H9 (cell line): ENCODE measurements at regions not wholly inside any gene's neighbourhood (a gene's known extent, or its start where the extent isn't known, plus 50 kb on each side); places are given as distances from the start of the nearest gene placed in this dataset.

Source experiments
- DNase-seq: peaks from one replicate; pipeline ENCODE4 v3.0.0-alpha.2; 2017
- H2AFZ ChIP-seq: one replicate; pipeline ENCODE4 v1.6.1; 2013; ENCODE audit warnings: mild to moderate bottlenecking, low read length, control low read depth, moderate library complexity
- H2AK5ac ChIP-seq: 2 replicates; pipeline ENCODE4 v1.6.1; 2013; ENCODE audit warnings: low read length, control low read depth, mixed read lengths; ENCODE audit not compliant: insufficient read length
- H2BK120ac ChIP-seq: one replicate; pipeline ENCODE4 v1.6.1; 2013; ENCODE audit warnings: low read depth, mild to moderate bottlenecking, low read length, control low read depth, inconsistent platforms; ENCODE audit not compliant: poor library complexity, severe bottlenecking
- H2BK12ac ChIP-seq: 2 replicates; pipeline ENCODE4 v1.6.1; 2013; ENCODE audit warnings: low read length, control low read depth, mixed read lengths, low read depth; ENCODE audit not compliant: insufficient read length
- H2BK15ac ChIP-seq: 2 replicates; pipeline ENCODE4 v1.6.1; 2013; ENCODE audit warnings: low read depth, low read length, control low read depth
- H2BK20ac ChIP-seq: one replicate; pipeline ENCODE4 v1.6.1; 2013; ENCODE audit warnings: low read depth, mild to moderate bottlenecking, low read length, control low read depth, inconsistent platforms; ENCODE audit not compliant: poor library complexity, severe bottlenecking
- H2BK5ac ChIP-seq: 2 replicates; pipeline ENCODE4 v1.6.1; 2013; ENCODE audit warnings: low read length, control low read depth, mixed read lengths; ENCODE audit not compliant: insufficient read length
- H3K14ac ChIP-seq: 2 replicates; pipeline ENCODE4 v1.6.1; 2013; ENCODE audit warnings: low read length, control low read depth; ENCODE audit not compliant: insufficient read depth
- H3K18ac ChIP-seq: 2 replicates; pipeline ENCODE4 v1.6.1; 2013; ENCODE audit warnings: low read depth, mild to moderate bottlenecking, mixed read lengths, low read length, control low read depth; ENCODE audit not compliant: insufficient read length
- H3K23ac ChIP-seq: 2 replicates; pipeline ENCODE4 v1.6.1; 2013; ENCODE audit warnings: low read length, control low read depth, mixed read lengths, low read depth; ENCODE audit not compliant: insufficient read length
- H3K23me2 ChIP-seq: 2 replicates; pipeline ENCODE4 v1.6.1; 2013; ENCODE audit warnings: low read depth, mild to moderate bottlenecking, mixed read lengths, low read length, control low read depth; ENCODE audit not compliant: insufficient read length, poor library complexity, severe bottlenecking
- H3K27ac ChIP-seq: 2 replicates; pipeline ENCODE4 v1.5.1; 2013; ENCODE audit warnings: low read length, control low read depth, mixed read lengths, low read depth; ENCODE audit not compliant: insufficient read length
- H3K27me3 ChIP-seq: 2 replicates; pipeline ENCODE4 v1.6.1; 2013; ENCODE audit warnings: low read length, control low read depth, inconsistent platforms; ENCODE audit not compliant: insufficient read depth
- H3K4ac ChIP-seq: 2 replicates; pipeline ENCODE4 v1.6.1; 2013; ENCODE audit warnings: low read depth, mild to moderate bottlenecking, control low read depth, inconsistent platforms, low read length, moderate library complexity
- H3K4me1 ChIP-seq: 2 replicates; pipeline ENCODE4 v1.6.1; 2013; ENCODE audit warnings: low read length, control low read depth, inconsistent platforms; ENCODE audit not compliant: insufficient read depth
- H3K4me2 ChIP-seq: 2 replicates; pipeline ENCODE4 v1.6.1; 2013; ENCODE audit warnings: low read length, control low read depth, mixed read lengths; ENCODE audit not compliant: insufficient read length, insufficient read depth
- H3K56ac ChIP-seq: 2 replicates; pipeline ENCODE4 v1.6.1; 2013; ENCODE audit warnings: low read depth, mild to moderate bottlenecking, mixed read lengths, low read length, control low read depth; ENCODE audit not compliant: insufficient read length
- H3K79me1 ChIP-seq: 2 replicates; pipeline ENCODE4 v1.6.1; 2013; ENCODE audit warnings: low read depth, mild to moderate bottlenecking, moderate library complexity, low read length, control low read depth, inconsistent platforms; ENCODE audit not compliant: insufficient read depth, poor library complexity, severe bottlenecking
- H3K79me2 ChIP-seq: 2 replicates; pipeline ENCODE4 v1.6.1; 2013; ENCODE audit warnings: low read length, control low read depth, inconsistent platforms; ENCODE audit not compliant: insufficient read depth
- H3K9ac ChIP-seq: 2 replicates; pipeline ENCODE4 v1.6.1; 2013; ENCODE audit warnings: low read length, control low read depth, mixed read lengths; ENCODE audit not compliant: insufficient read length; ENCODE audit errors: extremely low read depth
- H3K9me3 ChIP-seq: one replicate; pipeline ENCODE4 v1.6.1; 2013; ENCODE audit warnings: low read depth, low read length, inconsistent platforms; ENCODE audit not compliant: control insufficient read depth
- H3T11ph ChIP-seq: one replicate; pipeline ENCODE4 v1.6.1; 2013; ENCODE audit warnings: mild to moderate bottlenecking, low read length, control low read depth, inconsistent platforms
- H4K20me1 ChIP-seq: one replicate; pipeline ENCODE4 v1.6.1; 2013; ENCODE audit not compliant: control insufficient read depth, insufficient read length, insufficient read depth
- H4K5ac ChIP-seq: 2 replicates; pipeline ENCODE4 v1.6.1; 2013; ENCODE audit warnings: low read depth, mild to moderate bottlenecking, mixed read lengths, low read length, control low read depth; ENCODE audit not compliant: insufficient read length
- H4K8ac ChIP-seq: replicated peaks from 2 replicates; pipeline ENCODE4 v1.6.1; 2013; ENCODE audit warnings: low read length, control low read depth, mixed read lengths, low read depth; ENCODE audit not compliant: insufficient read length
- H4K91ac ChIP-seq: 2 replicates; pipeline ENCODE4 v1.6.1; 2013; ENCODE audit warnings: low read depth, mild to moderate bottlenecking, moderate library complexity, mixed read lengths, low read length, control low read depth; ENCODE audit not compliant: insufficient read length
- H3K27ac Mint-ChIP-seq, 3 experiments: 2 replicates in 2 of 3; 3 replicates in 1 of 3; pipeline ENCODE4 v1.8.0; 2020 to 2021; ENCODE audit warnings: mixed read lengths in 3 of 3, mild to moderate bottlenecking in 1 of 3, moderate library complexity in 1 of 3
- H3K27me3 Mint-ChIP-seq: 2 replicates; pipeline ENCODE4 v1.8.0; 2021; ENCODE audit warnings: low read depth, mild to moderate bottlenecking, moderate library complexity, mixed read lengths
- H3K36me3 Mint-ChIP-seq, 3 experiments: 2 replicates in 2 of 3; 3 replicates in 1 of 3; pipeline ENCODE4 v1.8.0; 2020 to 2021; ENCODE audit warnings: low read depth in 3 of 3, mixed read lengths in 3 of 3; ENCODE audit not compliant: insufficient read depth in 1 of 3
- H3K4me1 Mint-ChIP-seq, 2 experiments: 2 replicates each; pipeline ENCODE4 v1.8.0; 2020; ENCODE audit warnings: mixed read lengths in 2 of 2
- H3K4me3 Mint-ChIP-seq, 2 experiments: 2 replicates in 1 of 2; 3 replicates in 1 of 2; pipeline ENCODE4 v1.8.0; 2020 to 2021; ENCODE audit warnings: mild to moderate bottlenecking in 2 of 2, mixed read lengths in 2 of 2, moderate library complexity in 1 of 2
- H3K9me3 Mint-ChIP-seq, 2 experiments: 2 replicates in 1 of 2; 3 replicates in 1 of 2; pipeline ENCODE4 v1.8.0; 2020; ENCODE audit warnings: mild to moderate bottlenecking in 2 of 2, mixed read lengths in 2 of 2, moderate library complexity in 1 of 2
- WGBS: extraction: QIAGEN DNeasy Blood & Tissue Kit; methylation state at CpG from one replicate; pipeline ENCODE4 v1.1.7; 2013; ENCODE audit warnings: missing lambda C conversion rate, low lambda C conversion rate, mixed read lengths; ENCODE audit not compliant: insufficient read length; ENCODE audit errors: extremely low coverage; 5-methylcytosine and 5-hydroxymethylcytosine counted together
- TF ChIP-seq, protein P1 (sequence below): fragments of 200-600 bp; sonication (generic); conservative IDR thresholded peaks from 3 replicates; pipeline ENCODE4 v1.8.0; 2021; ENCODE audit warnings: antibody characterized with exemption, mild to moderate bottlenecking

DNA sequence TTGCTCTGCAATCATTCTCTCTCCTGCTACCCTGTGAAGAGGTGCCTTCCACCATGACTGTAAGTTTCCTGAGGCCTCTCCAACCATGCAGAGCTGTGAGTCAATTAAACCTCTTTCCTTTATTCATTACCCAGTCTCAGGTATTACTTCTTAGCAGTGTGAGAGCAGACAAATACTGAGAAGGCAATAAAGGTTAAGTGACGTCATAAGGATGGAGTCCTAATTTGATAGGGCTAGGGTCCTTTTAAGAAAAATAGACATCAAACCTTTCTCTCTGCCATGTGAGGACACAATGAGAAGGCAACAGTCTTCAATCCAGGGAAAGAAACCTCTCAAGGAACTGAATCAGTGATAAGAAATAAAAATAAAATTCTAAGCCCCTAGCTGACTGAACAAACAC lies 1262.7 kb downstream of the FAM133A start:
- no peak overlapping the region for H2BK12ac ChIP-seq
- no peaks in the 10 kb centered on the region for H3K23me2 ChIP-seq
- no peak overlapping the region for H3K56ac ChIP-seq
- peaks cover 10 to 14% of the 10 kb centered on the region in 2 experiments for H3K9me3 Mint-ChIP-seq
- no peaks in the 10 kb centered on the region for H3K27me3 ChIP-seq
- H3K4me1 ChIP-seq = no peaks in the 10 kb centered on the region
- no peak overlapping the region for H3K9ac ChIP-seq
- no CpG with 5 or more reads among the region's 1 CpG for WGBS
- TF ChIP-seq, protein P1, sequence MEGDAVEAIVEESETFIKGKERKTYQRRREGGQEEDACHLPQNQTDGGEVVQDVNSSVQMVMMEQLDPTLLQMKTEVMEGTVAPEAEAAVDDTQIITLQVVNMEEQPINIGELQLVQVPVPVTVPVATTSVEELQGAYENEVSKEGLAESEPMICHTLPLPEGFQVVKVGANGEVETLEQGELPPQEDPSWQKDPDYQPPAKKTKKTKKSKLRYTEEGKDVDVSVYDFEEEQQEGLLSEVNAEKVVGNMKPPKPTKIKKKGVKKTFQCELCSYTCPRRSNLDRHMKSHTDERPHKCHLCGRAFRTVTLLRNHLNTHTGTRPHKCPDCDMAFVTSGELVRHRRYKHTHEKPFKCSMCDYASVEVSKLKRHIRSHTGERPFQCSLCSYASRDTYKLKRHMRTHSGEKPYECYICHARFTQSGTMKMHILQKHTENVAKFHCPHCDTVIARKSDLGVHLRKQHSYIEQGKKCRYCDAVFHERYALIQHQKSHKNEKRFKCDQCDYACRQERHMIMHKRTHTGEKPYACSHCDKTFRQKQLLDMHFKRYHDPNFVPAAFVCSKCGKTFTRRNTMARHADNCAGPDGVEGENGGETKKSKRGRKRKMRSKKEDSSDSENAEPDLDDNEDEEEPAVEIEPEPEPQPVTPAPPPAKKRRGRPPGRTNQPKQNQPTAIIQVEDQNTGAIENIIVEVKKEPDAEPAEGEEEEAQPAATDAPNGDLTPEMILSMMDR = no peak
- no peak for DNase-seq
- H3K27me3 Mint-ChIP-seq = no peaks in the 10 kb centered on the region
- no peak overlapping the region for H2AK5ac ChIP-seq
- H3K36me3 Mint-ChIP-seq = peaks cover 6 to 25% (median 11%) of the 10 kb centered on the region in 3 experiments; a peak in 6 of 7 replicates
- H3K14ac ChIP-seq = no peak overlapping the region
- no peak overlapping the region for H3K27ac Mint-ChIP-seq
- no peaks in the 10 kb centered on the region; the same call in 1 of the 2 replicates for H3K79me2 ChIP-seq
- H3K23ac ChIP-seq = no peak overlapping the region
- H4K8ac ChIP-seq = no peak overlapping the region
- no peak overlapping the region for H2AFZ ChIP-seq
- H3K4ac ChIP-seq = no peak overlapping the region
- no peak overlapping the region for H3K4me2 ChIP-seq
- no peak overlapping the region for H3K4me3 Mint-ChIP-seq
- peaks cover 0 to 8% of the 10 kb centered on the region in 2 experiments; a peak in 1 of 4 replicates for H3K4me1 Mint-ChIP-seq
- H3K9me3 ChIP-seq = no peaks in the 10 kb centered on the region
- no peak overlapping the region for H3K27ac ChIP-seq
- no peak overlapping the region for H2BK5ac ChIP-seq
- H2BK15ac ChIP-seq = no peak overlapping the region
- H3K79me1 ChIP-seq = no peaks in the 10 kb centered on the region
- H2BK120ac ChIP-seq = no peak overlapping the region
- H4K91ac ChIP-seq = no peak overlapping the region
- no peak overlapping the region for H2BK20ac ChIP-seq
- H3T11ph ChIP-seq = no peak overlapping the region
- no peak overlapping the region for H3K18ac ChIP-seq
- no peak overlapping the region for H4K5ac ChIP-seq
- H4K20me1 ChIP-seq = no peaks in the 10 kb centered on the region
